H1 (cell line): ENCODE measurements at regions not wholly inside any gene's neighbourhood (a gene's known extent, or its start where the extent isn't known, plus 50 kb on each side); places are given as distances from the start of the nearest gene placed in this dataset.

Source experiments
- CTCF ChIA-PET: fragments of 300-600 bp; sonication (Branson Sonifier 250); formaldehyde crosslinking; loops from one replicate; lab custom pipeline; 2021; ENCODE audit not compliant: partially characterized antibody; lab: Charles Lee
- POLR2A ChIA-PET: fragments of 300-600 bp; sonication (Branson Sonifier 250); formaldehyde crosslinking; loops from one replicate; lab custom pipeline; 2021; ENCODE audit warnings: inconsistent platforms; ENCODE audit not compliant: partially characterized antibody; lab: Charles Lee
- DNase-seq, 2 experiments: peaks; one replicate each; pipeline versions ENCODE4 v3.0.0 to v3.0.0-alpha.2; 2010 to 2022; ENCODE audit warnings: low spot score in 2 of 2, low read depth in 1 of 2, mixed read lengths in 1 of 2
- FAIRE-seq: peaks from 2 replicates; lab custom pipeline; 2011; peaks lifted over from hg19 to GRCh38; lab: Jason Lieb, UNC
- H2AFZ ChIP-seq: 2 replicates; pipeline ENCODE4 v1.8.1; 2012; ENCODE audit warnings: low read length, inconsistent platforms
- H2AK5ac ChIP-seq: 2 replicates; pipeline ENCODE4 v1.6.1; 2013; ENCODE audit warnings: low read depth, low read length
- H2BK120ac ChIP-seq: replicated peaks from 2 replicates; pipeline ENCODE3; 2013; ENCODE audit warnings: low read depth, low read length, inconsistent platforms
- H2BK12ac ChIP-seq: 2 replicates; pipeline ENCODE4 v1.6.1; 2013; ENCODE audit warnings: low read depth, low read length
- H2BK15ac ChIP-seq: 2 replicates; pipeline ENCODE4 v1.6.1; 2013; ENCODE audit warnings: low read length
- H2BK20ac ChIP-seq: 2 replicates; pipeline ENCODE4 v1.6.1; 2013; ENCODE audit warnings: low read length
- H2BK5ac ChIP-seq: 2 replicates; pipeline ENCODE4 v1.6.1; 2013; ENCODE audit warnings: low read depth, low read length
- H3K14ac ChIP-seq: 2 replicates; pipeline ENCODE4 v1.6.1; 2013; ENCODE audit warnings: inconsistent platforms; ENCODE audit not compliant: insufficient read length
- H3K18ac ChIP-seq: 2 replicates; pipeline ENCODE4 v1.6.1; 2013; ENCODE audit warnings: low read length; ENCODE audit errors: extremely low read depth
- H3K23ac ChIP-seq: 2 replicates; pipeline ENCODE4 v1.6.1; 2013; ENCODE audit warnings: inconsistent platforms; ENCODE audit not compliant: insufficient read length
- H3K23me2 ChIP-seq: 2 replicates; pipeline ENCODE4 v1.6.1; 2013; ENCODE audit warnings: low read depth, low read length
- H3K27ac ChIP-seq: 2 replicates; pipeline ENCODE4 v1.6.1; 2011; ENCODE audit warnings: low read depth, low read length, inconsistent platforms
- H3K27me3 ChIP-seq, 4 experiments: replicated peaks in 1 of 4; 1 replicate in 1 of 4; 2 replicates in 3 of 4; pipeline versions ENCODE4 v1.6.1 to v1.8.1; 2011 to 2013; ENCODE audit warnings: low read length in 3 of 4, mild to moderate bottlenecking in 3 of 4, inconsistent platforms in 2 of 4, mixed read lengths in 2 of 4, moderate library complexity in 1 of 4; ENCODE audit not compliant: control insufficient read depth in 3 of 4, insufficient read depth in 3 of 4; ENCODE audit errors: extremely low read depth in 1 of 4
- H3K36me3 ChIP-seq, 4 experiments: 2 replicates each; pipeline versions ENCODE4 v1.6.1 to v1.8.1; 2011 to 2013; ENCODE audit warnings: mild to moderate bottlenecking in 4 of 4, low read length in 3 of 4, moderate library complexity in 2 of 4, control low read depth in 1 of 4, inconsistent platforms in 1 of 4; ENCODE audit not compliant: insufficient read depth in 4 of 4, control insufficient read depth in 2 of 4
- H3K4ac ChIP-seq: replicated peaks from 2 replicates; pipeline ENCODE3; 2013; ENCODE audit warnings: low read length, low read depth, mixed read lengths, inconsistent platforms; ENCODE audit not compliant: insufficient read length
- H3K4me1 ChIP-seq, 4 experiments: replicated peaks in 1 of 4; 1 replicate in 1 of 4; 2 replicates in 3 of 4; pipeline versions ENCODE4 v1.6.1 to v1.8.1; 2011 to 2013; ENCODE audit warnings: low read length in 3 of 4, inconsistent platforms in 2 of 4, mixed read lengths in 1 of 4; ENCODE audit not compliant: insufficient read depth in 4 of 4, control insufficient read depth in 3 of 4
- H3K4me2 ChIP-seq, 2 experiments: 2 replicates each; pipeline versions ENCODE4 v1.6.1 to v1.8.1; 2011 to 2013; ENCODE audit warnings: low read depth in 2 of 2, low read length in 2 of 2, control low read depth in 1 of 2, inconsistent platforms in 1 of 2, mild to moderate bottlenecking in 1 of 2; ENCODE audit not compliant: insufficient read depth in 1 of 2
- H3K4me3 ChIP-seq, 4 experiments: fragments of 200-600, 300-600 bp in 1 of 4; sonication (generic), shearing (Covaris generic), sonication (Bioruptor Twin) in 1 of 4; 2 replicates each; pipeline versions ENCODE4 v1.5.1 to v1.8.1; 2011 to 2016; ENCODE audit warnings: low read length in 4 of 4, low read depth in 3 of 4, control low read depth in 2 of 4, inconsistent platforms in 2 of 4, mild to moderate bottlenecking in 2 of 4, mixed read lengths in 1 of 4, moderate library complexity in 1 of 4; ENCODE audit not compliant: insufficient read depth in 2 of 4; ENCODE audit errors: extremely low read depth in 1 of 4
- H3K56ac ChIP-seq: replicated peaks from 2 replicates; pipeline ENCODE3; 2013; ENCODE audit warnings: low read depth, mild to moderate bottlenecking, mixed read lengths, low read length, inconsistent platforms; ENCODE audit not compliant: insufficient read length
- H3K79me1 ChIP-seq: 2 replicates; pipeline ENCODE4 v1.6.1; 2013; ENCODE audit warnings: low read depth, low read length, control low read depth
- H3K79me2 ChIP-seq, 2 experiments: 2 replicates each; pipeline versions ENCODE4 v1.6.1 to v1.8.1; 2012 to 2013; ENCODE audit warnings: low read length in 2 of 2, mild to moderate bottlenecking in 2 of 2, inconsistent platforms in 1 of 2; ENCODE audit not compliant: insufficient read depth in 2 of 2, control insufficient read depth in 1 of 2
- H3K9ac ChIP-seq, 4 experiments: replicated peaks in 1 of 4; 1 replicate in 1 of 4; 2 replicates in 3 of 4; pipeline versions ENCODE4 v1.6.1 to v1.8.1; 2011 to 2013; ENCODE audit warnings: low read depth in 3 of 4, low read length in 3 of 4, control low read depth in 2 of 4, mild to moderate bottlenecking in 2 of 4, moderate library complexity in 2 of 4, inconsistent platforms in 1 of 4; ENCODE audit errors: extremely low read depth in 1 of 4
- H3K9me3 ChIP-seq, 2 experiments: 2 replicates each; pipeline versions ENCODE4 v1.6.1 to v1.8.1; 2012 to 2013; ENCODE audit warnings: mild to moderate bottlenecking in 2 of 2, moderate library complexity in 2 of 2, control low read depth in 1 of 2, inconsistent platforms in 1 of 2, low read depth in 1 of 2, low read length in 1 of 2, mixed read lengths in 1 of 2; ENCODE audit not compliant: insufficient read depth in 2 of 2
- H4K20me1 ChIP-seq, 2 experiments: replicated peaks in 1 of 2; 2 replicates each; pipeline versions ENCODE3 to v1.8.1; 2011 to 2013; ENCODE audit warnings: inconsistent platforms in 2 of 2, low read length in 2 of 2, mild to moderate bottlenecking in 1 of 2; ENCODE audit not compliant: insufficient read depth in 2 of 2, control insufficient read depth in 1 of 2
- H4K5ac ChIP-seq: 2 replicates; pipeline ENCODE4 v1.6.1; 2013; ENCODE audit warnings: low read length, low read depth, mixed read lengths, inconsistent platforms; ENCODE audit not compliant: insufficient read length
- H4K8ac ChIP-seq: 2 replicates; pipeline ENCODE4 v1.8.0; 2013; ENCODE audit warnings: mild to moderate bottlenecking, moderate library complexity, low read length, inconsistent platforms; ENCODE audit not compliant: insufficient read depth; ENCODE audit errors: extremely low read depth
- H4K91ac ChIP-seq: replicated peaks from 2 replicates; pipeline ENCODE3; 2013; ENCODE audit warnings: low read length, mixed read lengths, inconsistent platforms; ENCODE audit not compliant: insufficient read length
- BCL11A ChIP-seq, 2 experiments: IDR thresholded peaks; one replicate each; pipeline ENCODE4 v1.6.1; 2011; ENCODE audit warnings: low read depth in 2 of 2, low read length in 2 of 2, mild to moderate bottlenecking in 2 of 2
- CREB1 ChIP-seq: IDR thresholded peaks from 2 replicates; pipeline ENCODE4 v1.6.1; 2012; ENCODE audit warnings: inconsistent platforms
- EGR1 ChIP-seq: IDR thresholded peaks from 2 replicates; pipeline ENCODE4 v1.6.1; 2011; ENCODE audit warnings: low read depth, low read length, borderline replicate concordance
- GTF2F1 ChIP-seq: IDR thresholded peaks from 2 replicates; pipeline ENCODE4 v1.6.1; 2012; ENCODE audit warnings: low read depth, low read length, improper control_type of control experiment, borderline replicate concordance
- HDAC2 ChIP-seq, 2 experiments: fragments of 300-600 bp in 1 of 2; sonication (generic) in 1 of 2; IDR thresholded peaks; 2 replicates each; pipeline ENCODE4 v1.6.1; 2011 to 2012; ENCODE audit warnings: low read depth in 2 of 2, low read length in 2 of 2, mild to moderate bottlenecking in 2 of 2, moderate library complexity in 2 of 2, borderline replicate concordance in 1 of 2, inconsistent platforms in 1 of 2
- MAFK ChIP-seq: IDR thresholded peaks from 2 replicates; pipeline ENCODE4 v1.6.1; 2012; ENCODE audit warnings: low read depth, mild to moderate bottlenecking, improper control_type of control experiment, low read length
- POU5F1 ChIP-seq: IDR thresholded peaks from 2 replicates; pipeline ENCODE4 v1.6.1; 2011; ENCODE audit warnings: low read depth, mild to moderate bottlenecking, low read length, moderate library complexity
- RXRA ChIP-seq: IDR thresholded peaks from 2 replicates; pipeline ENCODE4 v1.6.1; 2011; ENCODE audit warnings: low read depth, mild to moderate bottlenecking, low read length, moderate library complexity; ENCODE audit not compliant: insufficient read depth
- SIN3A ChIP-seq, 2 experiments: IDR thresholded peaks in 1 of 2; conservative IDR thresholded peaks in 1 of 2; 2 replicates each; pipeline ENCODE4 v1.6.1; 2011 to 2012; ENCODE audit warnings: low read length in 2 of 2, improper control_type of control experiment in 1 of 2, low read depth in 1 of 2, mild to moderate bottlenecking in 1 of 2
- SRF ChIP-seq: IDR thresholded peaks from 2 replicates; pipeline ENCODE4 v1.6.1; 2011; ENCODE audit warnings: mild to moderate bottlenecking, low read depth, low read length, moderate library complexity
- TEAD4 ChIP-seq: IDR thresholded peaks from 2 replicates; pipeline ENCODE4 v1.6.1; 2012; ENCODE audit warnings: low read depth, low read length, inconsistent platforms, mixed read lengths
- WGBS, 2 experiments: shearing (Covaris generic) in 1 of 2; methylation state at CpG; one replicate each; pipeline versions ENCODE4 v1.1.6 to v1.1.7; 2013 to 2015; ENCODE audit warnings: low lambda C conversion rate in 2 of 2, mixed read lengths in 2 of 2, inconsistent platforms in 1 of 2, low coverage in 1 of 2, missing lambda C conversion rate in 1 of 2; ENCODE audit not compliant: insufficient replicate concordance in 2 of 2, insufficient coverage in 1 of 2, insufficient read length in 1 of 2; ENCODE audit errors: extremely low coverage in 1 of 2, missing lambda C conversion rate in 1 of 2; 5-methylcytosine and 5-hydroxymethylcytosine counted together

GRCh38 chr3:82814660-82815059, 1053.2 kb upstream of the GBE1 start:
- no peak overlapping the region for H3K4ac ChIP-seq
- POLR2A ChIA-PET = no interaction called here
- H2BK12ac ChIP-seq = no peak overlapping the region
- no peaks in the 10 kb centered on the region for H3K79me1 ChIP-seq
- H3K9me3 ChIP-seq = peaks cover 5 to 10% of the 10 kb centered on the region in 2 experiments; a peak in 3 of 4 replicates
- no peak overlapping the region for H2AFZ ChIP-seq
- no peak overlapping the region for H3K56ac ChIP-seq
- H2AK5ac ChIP-seq = no peak overlapping the region
- H3K9ac ChIP-seq = no peak overlapping the region
- H2BK120ac ChIP-seq = no peak overlapping the region
- H3K4me3 ChIP-seq = no peak overlapping the region
- no peak overlapping the region for H3K23ac ChIP-seq
- H3K18ac ChIP-seq = no peak overlapping the region
- DNase-seq = no peak
- H3K79me2 ChIP-seq = no peaks in the 10 kb centered on the region
- TF ChIP-seq POU5F1 = no peak
- TF ChIP-seq HDAC2 (IDR thresholded peaks at IDR 0.05; ENCODE audit: borderline replicate concordance in 1 of 2, low read depth in 2 of 2, low read length in 2 of 2) = no peak
- no peak for TF ChIP-seq RXRA
- TF ChIP-seq SIN3A (conservative IDR thresholded peaks at IDR 0.05 in 1 of 2, IDR thresholded peaks at IDR 0.05 in 1 of 2; ENCODE audit: low read depth in 1 of 2, low read length in 2 of 2) = no peak
- no peak for TF ChIP-seq CREB1
- TF ChIP-seq MAFK = no peak
- no peak for TF ChIP-seq EGR1
- no peak for TF ChIP-seq SRF
- no peak for TF ChIP-seq TEAD4
- TF ChIP-seq GTF2F1 = no peak
- TF ChIP-seq BCL11A (IDR thresholded peaks at IDR 0.05; ENCODE audit: low read depth in 2 of 2, low read length in 2 of 2) = no peak
- TF ChIP-seq, all 59 proteins: peak for 0
- FAIRE-seq = no peak
- no peaks in the 10 kb centered on the region for H3K23me2 ChIP-seq
- no peak overlapping the region for H3K4me2 ChIP-seq
- H3K27me3 ChIP-seq = peaks cover 0 to 1% (median 0%) of the 10 kb centered on the region in 4 experiments; a peak in 1 of 7 replicates
- no peak overlapping the region for H4K91ac ChIP-seq
- 82% methylated on average over 2 of the region's 2 CpGs; no CpG with 5 or more reads in 1 of the 2 experiments for WGBS, 2 experiments
- no peak overlapping the region for H2BK5ac ChIP-seq
- CTCF ChIA-PET = no interaction called here
- no peak overlapping the region for H4K8ac ChIP-seq
- no peak overlapping the region for H3K14ac ChIP-seq
- H3K27ac ChIP-seq = no peak overlapping the region
- H2BK20ac ChIP-seq = no peak overlapping the region
- no peaks in the 10 kb centered on the region for H4K20me1 ChIP-seq
- H3K36me3 ChIP-seq = no peaks in the 10 kb centered on the region
- H3K4me1 ChIP-seq = no peaks in the 10 kb centered on the region
- H2BK15ac ChIP-seq = no peak overlapping the region
- no peak overlapping the region for H4K5ac ChIP-seq
